HepG2 (cell line): ENCODE measurements at regions not wholly inside any gene's neighbourhood (a gene's known extent, or its start where the extent isn't known, plus 50 kb on each side); places are given as distances from the start of the nearest gene placed in this dataset.

Source experiments
- ATAC-seq: fragments of 200-7000 bp; cut with Tn5 transposase; 3 replicates; pipeline ENCODE4 v1.9.1; 2020; ENCODE audit warnings: mild to moderate bottlenecking, moderate library complexity
- BruUV-seq: library from RNA; stranded (reverse); fragments of 400-500 nt; replicated peaks from 2 replicates; lab custom pipeline; 2021; lab: Mats Ljungman, UMichigan
- CTCF ChIA-PET: fragments of 300-600 bp; formaldehyde crosslinking; extraction: SDS; loops from one replicate; lab custom pipeline; 2021; ENCODE audit warnings: low total read pairs, inconsistent platforms, low intra/inter-chr PET ratio; lab: Yijun Ruan, JAX
- POLR2A ChIA-PET: fragments of 350-600 bp; sonication (Branson Sonifier 250); formaldehyde crosslinking; loops from one replicate; lab custom pipeline; 2020; ENCODE audit warnings: antibody characterized with exemption, inconsistent platforms; lab: Yijun Ruan, JAX
- DNase-seq: peaks from one replicate; pipeline ENCODE4 v3.0.0-alpha.2; 2015; ENCODE audit warnings: low spot score
- FAIRE-seq: peaks from 3 replicates; lab custom pipeline; 2011; peaks lifted over from hg19 to GRCh38; lab: Jason Lieb, UNC
- H2AFZ ChIP-seq: one replicate; pipeline ENCODE4 v1.6.1; 2011; ENCODE audit warnings: low read length, inconsistent platforms
- H3K27ac ChIP-seq: fragments of 300-600 bp; 3 replicates; pipeline ENCODE4 v1.8.0; 2011; ENCODE audit warnings: mixed run types, mild to moderate bottlenecking, mixed read lengths, low read length, inconsistent platforms; ENCODE audit not compliant: insufficient read depth; ENCODE audit errors: extremely low read length
- H3K27me3 ChIP-seq, 2 experiments: fragments of 200-600 bp in 1 of 2; 2 replicates in 1 of 2; 3 replicates in 1 of 2; pipeline versions ENCODE4 v1.6.0 to v1.8.0; 2011; ENCODE audit warnings: low read length in 2 of 2, mild to moderate bottlenecking in 2 of 2, moderate library complexity in 2 of 2, inconsistent platforms in 1 of 2; ENCODE audit not compliant: insufficient read depth in 2 of 2, control insufficient read depth in 1 of 2
- H3K36me3 ChIP-seq, 2 experiments: fragments of 200-600 bp in 1 of 2; replicated peaks in 1 of 2; 2 replicates in 1 of 2; 3 replicates in 1 of 2; pipeline versions ENCODE4 v1.5.1 to v1.8.0; 2011; ENCODE audit warnings: low read length in 2 of 2, inconsistent platforms in 1 of 2; ENCODE audit not compliant: insufficient read depth in 2 of 2, control insufficient read depth in 1 of 2
- H3K4me1 ChIP-seq: 2 replicates; pipeline ENCODE4 v1.5.1; 2012; ENCODE audit warnings: low read length, inconsistent platforms; ENCODE audit not compliant: insufficient read depth
- H3K4me2 ChIP-seq: 2 replicates; pipeline ENCODE4 v1.6.0; 2011; ENCODE audit warnings: low read depth, low read length, inconsistent platforms
- H3K4me3 ChIP-seq, 3 experiments: fragments of 200-600 bp in 1 of 3; sonication (generic), shearing (Covaris generic) in 1 of 3; replicated peaks in 1 of 3; 2 replicates each; pipeline ENCODE4 v1.5.1; 2011 to 2016; ENCODE audit warnings: low read length in 3 of 3, inconsistent platforms in 2 of 3, low read depth in 2 of 3, mild to moderate bottlenecking in 2 of 3, control low read depth in 1 of 3, mixed read lengths in 1 of 3; ENCODE audit not compliant: insufficient read depth in 1 of 3
- H3K79me2 ChIP-seq: one replicate; pipeline ENCODE4 v1.6.1; 2011; ENCODE audit warnings: low read length, inconsistent platforms; ENCODE audit not compliant: insufficient read depth
- H3K9ac ChIP-seq: 2 replicates; pipeline ENCODE4 v1.6.0; 2011; ENCODE audit warnings: mild to moderate bottlenecking, low read depth, low read length, inconsistent platforms; ENCODE audit not compliant: insufficient read depth
- H3K9me3 ChIP-seq: 2 replicates; pipeline ENCODE4 v1.5.1; 2012; ENCODE audit warnings: mild to moderate bottlenecking, low read length
- H4K20me1 ChIP-seq: 2 replicates; pipeline ENCODE4 v1.6.0; 2011; ENCODE audit warnings: inconsistent platforms, mild to moderate bottlenecking, low read length, moderate library complexity; ENCODE audit not compliant: insufficient read depth
- CCDC6 ChIP-seq: sonication (generic); formaldehyde crosslinking; IDR thresholded peaks from 2 replicates; pipeline ENCODE4 v1.8.1; 2022; ENCODE audit warnings: mild to moderate bottlenecking, missing genetic modification reagents, moderate library complexity
- E2F5 ChIP-seq: sonication (generic); formaldehyde crosslinking; conservative IDR thresholded peaks from 2 replicates; pipeline ENCODE4 v1.4.0; 2020; ENCODE audit warnings: missing genetic modification reagents
- KLF6 ChIP-seq: IDR thresholded peaks from 2 replicates; pipeline ENCODE4 v1.8.0; 2016; ENCODE audit warnings: missing biosample characterization, missing genetic modification reagents
- MATR3 ChIP-seq: sonication (generic); formaldehyde crosslinking; IDR thresholded peaks from 2 replicates; pipeline ENCODE4 v1.4.0; 2020; ENCODE audit warnings: missing genetic modification reagents
- MED1 ChIP-seq: sonication (generic); formaldehyde crosslinking; IDR thresholded peaks from 2 replicates; pipeline ENCODE4 v1.4.0; 2020; ENCODE audit warnings: missing genetic modification reagents
- MLX ChIP-seq: IDR thresholded peaks from 2 replicates; pipeline ENCODE4 v1.6.1; 2016
- THAP11 ChIP-seq: IDR thresholded peaks from 2 replicates; pipeline ENCODE4 v1.6.1; 2016; ENCODE audit warnings: missing biosample characterization, missing genetic modification reagents
- ZFP41 ChIP-seq: sonication (generic); formaldehyde crosslinking; IDR thresholded peaks from 2 replicates; pipeline ENCODE4 v1.4.0; 2020; ENCODE audit warnings: mild to moderate bottlenecking, missing genetic modification reagents, borderline replicate concordance
- ZIK1 ChIP-seq: sonication (generic); formaldehyde crosslinking; IDR thresholded peaks from 2 replicates; pipeline ENCODE4 v1.5.0; 2020; ENCODE audit warnings: mild to moderate bottlenecking, low read depth, missing genetic modification reagents, borderline replicate concordance
- ZNF296 ChIP-seq: sonication (generic); formaldehyde crosslinking; conservative IDR thresholded peaks from 2 replicates; pipeline ENCODE4 v1.5.0; 2020; ENCODE audit warnings: mild to moderate bottlenecking, missing genetic modification reagents
- ZNF530 ChIP-seq: sonication (generic); formaldehyde crosslinking; IDR thresholded peaks from 2 replicates; pipeline ENCODE4 v1.5.0; 2020; ENCODE audit warnings: low read depth, mild to moderate bottlenecking, missing genetic modification reagents
- ZNF747 ChIP-seq: sonication (generic); formaldehyde crosslinking; IDR thresholded peaks from 2 replicates; pipeline ENCODE4 v1.8.1; 2023; ENCODE audit warnings: missing genetic modification reagents, mild to moderate bottlenecking, borderline replicate concordance
- ZNF749 ChIP-seq: sonication (generic); formaldehyde crosslinking; IDR thresholded peaks from 2 replicates; pipeline ENCODE4 v1.8.0; 2022; ENCODE audit warnings: mild to moderate bottlenecking, missing genetic modification reagents, moderate library complexity, borderline replicate concordance
- ZUFSP ChIP-seq: sonication (generic); formaldehyde crosslinking; IDR thresholded peaks from 2 replicates; pipeline ENCODE4 v1.9.0; 2021; ENCODE audit warnings: missing genetic modification reagents, mild to moderate bottlenecking, borderline replicate concordance
- WGBS: methylation state at CpG from one replicate; pipeline ENCODE4 v1.1.6; 2017; ENCODE audit warnings: low lambda C conversion rate; 5-methylcytosine and 5-hydroxymethylcytosine counted together
- in situ Hi-C: cut with HindIII; loops from 2 replicates; pipeline ENCODE4 v1.10.0; 2017; ENCODE audit warnings: low pct_unique_long_range_greater_than_20kb; ENCODE audit not compliant: extremely low pct_ligation_motif_present
- intact Hi-C: fragments of 100-400 bp; cut with micrococcal nuclease; formaldehyde crosslinking; loops from one replicate; pipeline ENCODE4 v1.10.0; 2022; ENCODE audit not compliant: unreplicated experiment
- TF ChIP-seq, protein P1 (sequence below): sonication (generic); formaldehyde crosslinking; IDR thresholded peaks from 2 replicates; pipeline ENCODE4 v1.4.0; 2020; ENCODE audit warnings: missing genetic modification reagents

GRCh38 chr13:39893808-39894207 lies 238.3 kb downstream of the COG6 start:
- Histone ChIP-seq H3K9ac (no peak overlapping the region), H3K36me3 (no peaks in the 10 kb centered on the region), H3K79me2 (no peaks in the 10 kb centered on the region), H3K27ac (no peak overlapping the region), H3K4me2 (no peak overlapping the region), H4K20me1 (no peaks in the 10 kb centered on the region), H3K4me3 (no peak overlapping the region), H3K27me3 (0 out of 5 replicates have a peak, but pooled peaks cover 0 to 1% of the 10 kb centered on the region in 2 experiments), H3K9me3 (no peaks in the 10 kb centered on the region), H3K4me1 (no peaks in the 10 kb centered on the region), H2AFZ (no peak overlapping the region)
- BruUV-seq = no TSS peak
- FAIRE-seq = no peak
- no peak for ATAC-seq
- POLR2A ChIA-PET = no interaction called here
- 0% methylated on average over 1 of the region's 1 CpG for WGBS
- in situ Hi-C loops = no loop called here
- DNase-seq = no peak
- TF ChIP-seq ZNF296 (no peak), ZFP41 (CRISPR knock-in tag) (no peak), ZNF530 (CRISPR knock-in tag) (no peak), ZNF747 (no peak), MATR3 (CRISPR knock-in tag) (no peak), THAP11 (CRISPR knock-in tag) (no peak), ZIK1 (no peak), MLX (no peak), MED1 (no peak), ZUFSP (CRISPR knock-in tag) (no peak), E2F5 (CRISPR knock-in tag) (no peak), CCDC6 (CRISPR knock-in tag) (no peak), KLF6 (no peak), ZNF749 (CRISPR knock-in tag) (no peak)
- TF ChIP-seq, protein P1, sequence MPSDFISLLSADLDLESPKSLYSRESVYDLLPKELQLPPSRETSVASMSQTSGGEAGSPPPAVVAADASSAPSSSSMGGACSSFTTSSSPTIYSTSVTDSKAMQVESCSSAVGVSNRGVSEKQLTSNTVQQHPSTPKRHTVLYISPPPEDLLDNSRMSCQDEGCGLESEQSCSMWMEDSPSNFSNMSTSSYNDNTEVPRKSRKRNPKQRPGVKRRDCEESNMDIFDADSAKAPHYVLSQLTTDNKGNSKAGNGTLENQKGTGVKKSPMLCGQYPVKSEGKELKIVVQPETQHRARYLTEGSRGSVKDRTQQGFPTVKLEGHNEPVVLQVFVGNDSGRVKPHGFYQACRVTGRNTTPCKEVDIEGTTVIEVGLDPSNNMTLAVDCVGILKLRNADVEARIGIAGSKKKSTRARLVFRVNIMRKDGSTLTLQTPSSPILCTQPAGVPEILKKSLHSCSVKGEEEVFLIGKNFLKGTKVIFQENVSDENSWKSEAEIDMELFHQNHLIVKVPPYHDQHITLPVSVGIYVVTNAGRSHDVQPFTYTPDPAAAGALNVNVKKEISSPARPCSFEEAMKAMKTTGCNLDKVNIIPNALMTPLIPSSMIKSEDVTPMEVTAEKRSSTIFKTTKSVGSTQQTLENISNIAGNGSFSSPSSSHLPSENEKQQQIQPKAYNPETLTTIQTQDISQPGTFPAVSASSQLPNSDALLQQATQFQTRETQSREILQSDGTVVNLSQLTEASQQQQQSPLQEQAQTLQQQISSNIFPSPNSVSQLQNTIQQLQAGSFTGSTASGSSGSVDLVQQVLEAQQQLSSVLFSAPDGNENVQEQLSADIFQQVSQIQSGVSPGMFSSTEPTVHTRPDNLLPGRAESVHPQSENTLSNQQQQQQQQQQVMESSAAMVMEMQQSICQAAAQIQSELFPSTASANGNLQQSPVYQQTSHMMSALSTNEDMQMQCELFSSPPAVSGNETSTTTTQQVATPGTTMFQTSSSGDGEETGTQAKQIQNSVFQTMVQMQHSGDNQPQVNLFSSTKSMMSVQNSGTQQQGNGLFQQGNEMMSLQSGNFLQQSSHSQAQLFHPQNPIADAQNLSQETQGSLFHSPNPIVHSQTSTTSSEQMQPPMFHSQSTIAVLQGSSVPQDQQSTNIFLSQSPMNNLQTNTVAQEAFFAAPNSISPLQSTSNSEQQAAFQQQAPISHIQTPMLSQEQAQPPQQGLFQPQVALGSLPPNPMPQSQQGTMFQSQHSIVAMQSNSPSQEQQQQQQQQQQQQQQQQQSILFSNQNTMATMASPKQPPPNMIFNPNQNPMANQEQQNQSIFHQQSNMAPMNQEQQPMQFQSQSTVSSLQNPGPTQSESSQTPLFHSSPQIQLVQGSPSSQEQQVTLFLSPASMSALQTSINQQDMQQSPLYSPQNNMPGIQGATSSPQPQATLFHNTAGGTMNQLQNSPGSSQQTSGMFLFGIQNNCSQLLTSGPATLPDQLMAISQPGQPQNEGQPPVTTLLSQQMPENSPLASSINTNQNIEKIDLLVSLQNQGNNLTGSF (CRISPR knock-in tag) = no peak
- CTCF ChIA-PET = no interaction called here
- intact Hi-C loops = no loop called here
